ENCODE measurements at regions not wholly inside any gene's neighbourhood (a gene's known extent, or its start where the extent isn't known, plus 50 kb on each side); places are given as distances from the start of the nearest gene placed in this dataset.

DNA sequence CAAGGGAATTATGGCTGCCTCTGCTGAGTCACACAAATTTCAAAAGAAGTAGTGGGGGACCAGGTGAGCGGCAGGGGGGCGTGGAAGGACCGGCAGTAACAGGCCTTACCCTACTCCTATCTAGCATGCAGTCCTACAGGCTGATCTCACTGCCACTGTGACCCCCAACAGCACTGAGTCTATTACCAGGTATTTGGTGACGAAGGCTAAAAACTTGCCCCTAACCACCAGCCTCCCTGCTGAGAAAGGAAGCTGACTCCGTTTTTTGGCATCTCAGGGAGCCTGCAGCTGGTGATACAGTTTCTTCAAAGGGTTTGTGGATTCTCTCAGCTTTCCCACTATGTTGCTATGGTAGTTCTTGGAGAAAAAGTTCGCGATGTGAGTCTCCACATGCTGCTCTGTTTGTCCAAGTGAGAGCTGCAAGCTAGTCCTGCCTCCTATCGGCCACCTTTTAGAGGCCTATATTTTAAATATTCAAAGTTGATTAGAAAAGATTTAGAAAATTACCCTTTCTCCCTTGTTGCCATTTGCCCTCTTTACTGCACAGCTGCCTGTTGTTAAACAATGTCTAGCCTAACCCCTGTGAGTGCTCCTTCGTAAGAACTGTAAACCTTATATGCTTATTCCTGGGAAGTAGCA, 57.1 kb upstream of the SLCO1B1 start:
- peak; percentile 67 to 72 for DNase-seq
- peak overlapping the region; percentile 56 for H2AFZ ChIP-seq
- H3K79me2 ChIP-seq (ENCODE audit: low read depth): no peaks in the 10 kb centered on the region
- peaks cover 20% of the 10 kb centered on the region for H3K4me1 ChIP-seq (replicated peaks; ENCODE audit: insufficient read depth)
- H3K27ac ChIP-seq: peak overlapping the region; percentile 86
- POLR2A ChIA-PET (ENCODE audit: unreplicated experiment): interaction anchor here (0.7 kb wide), 1 partner anchor 583 kb away, joined by 13 read pairs; the partner anchor contains the start of gene LDHB
- H3K36me3 ChIP-seq (ENCODE audit: low read depth): no peaks in the 10 kb centered on the region
- H3K9me2 ChIP-seq (ENCODE audit: insufficient read depth): no peaks in the 10 kb centered on the region
- CTCF ChIA-PET: no interaction called here
- peaks cover 3% of the 10 kb centered on the region; the same call in 1 of the 2 replicates for H3K9me3 ChIP-seq (ENCODE audit: insufficient read depth, low read depth)
- no peaks in the 10 kb centered on the region for H4K20me1 ChIP-seq (ENCODE audit: insufficient read depth)
- no TSS peak for BruUV-seq (replicated peaks)
- no peak overlapping the region for H3K4me3 ChIP-seq
- intact Hi-C loops (cut with micrococcal nuclease; ENCODE audit: unreplicated experiment): loop anchor here (5.0 kb wide), 1 partner anchor 252 kb away; no protein-coding TSS in a partner anchor
- peaks cover 9% of the 10 kb centered on the region; the same call in 1 of the 2 replicates for H3F3A ChIP-seq (ENCODE audit: insufficient read depth, low read depth)
- H3K27me3 ChIP-seq (ENCODE audit: insufficient read depth, low read depth): no peaks in the 10 kb centered on the region
- TF ChIP-seq, protein P1, sequence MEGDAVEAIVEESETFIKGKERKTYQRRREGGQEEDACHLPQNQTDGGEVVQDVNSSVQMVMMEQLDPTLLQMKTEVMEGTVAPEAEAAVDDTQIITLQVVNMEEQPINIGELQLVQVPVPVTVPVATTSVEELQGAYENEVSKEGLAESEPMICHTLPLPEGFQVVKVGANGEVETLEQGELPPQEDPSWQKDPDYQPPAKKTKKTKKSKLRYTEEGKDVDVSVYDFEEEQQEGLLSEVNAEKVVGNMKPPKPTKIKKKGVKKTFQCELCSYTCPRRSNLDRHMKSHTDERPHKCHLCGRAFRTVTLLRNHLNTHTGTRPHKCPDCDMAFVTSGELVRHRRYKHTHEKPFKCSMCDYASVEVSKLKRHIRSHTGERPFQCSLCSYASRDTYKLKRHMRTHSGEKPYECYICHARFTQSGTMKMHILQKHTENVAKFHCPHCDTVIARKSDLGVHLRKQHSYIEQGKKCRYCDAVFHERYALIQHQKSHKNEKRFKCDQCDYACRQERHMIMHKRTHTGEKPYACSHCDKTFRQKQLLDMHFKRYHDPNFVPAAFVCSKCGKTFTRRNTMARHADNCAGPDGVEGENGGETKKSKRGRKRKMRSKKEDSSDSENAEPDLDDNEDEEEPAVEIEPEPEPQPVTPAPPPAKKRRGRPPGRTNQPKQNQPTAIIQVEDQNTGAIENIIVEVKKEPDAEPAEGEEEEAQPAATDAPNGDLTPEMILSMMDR (conservative IDR thresholded peaks at IDR 0.05): peak; percentile 45
- TF ChIP-seq EZH2 (IDR thresholded peaks at IDR 0.05; ENCODE audit: low read depth): no peak
- H3K4me2 ChIP-seq: peak overlapping the region; percentile 32
